ENCODE measurements at regions not wholly inside any gene's neighbourhood (a gene's known extent, or its start where the extent isn't known, plus 50 kb on each side); places are given as distances from the start of the nearest gene placed in this dataset.
A peak's percentile ranks its signal among the peaks of the same experiment; 100 is the strongest.

- H3K36me3 ChIP-seq, result no peaks in the 10 kb centered on the region
- WGBS, 4 donors, result 26 to 60% (median 40%) methylated on average over 1 of the region's 1 CpG
- no peak overlapping the region for H3K4me3 ChIP-seq
- DNase-seq (no peak), ATAC-seq (no peak)
- no peaks in the 10 kb centered on the region for H3K9me3 ChIP-seq
- H3K27ac ChIP-seq, result peak overlapping the region in 8 of 12 donors; percentile 22 to 76 (median 59)
- H3K27me3 ChIP-seq, result no peaks in the 10 kb centered on the region
- peaks cover 0 to 25% (median 6%) of the 10 kb centered on the region in 12 donors for H3K4me1 ChIP-seq
- TF ChIP-seq POLR2A (IDR thresholded peaks at IDR 0.05), result no peak
- no peak for TF ChIP-seq CTCF (IDR thresholded peaks at IDR 0.05)
- intact Hi-C loops (cut with DNase I), result loop anchor here in 1 of 10 donors (10.0 kb wide), 1 partner anchor 114 kb away; no protein-coding TSS in a partner anchor
Observed at GRCh38 chr21:35198565-35198964, 149.5 kb upstream of the RUNX1 start.

- DNase-seq (peak in 1 of 5 donors; percentile 29), ATAC-seq (peak; percentile 65 to 95 (median 80))
- Histone ChIP-seq H3K4me1 (peaks cover 0 to 19% (median 2%) of the 10 kb centered on the region in 12 donors), H3K4me3 (no peak overlapping the region), H3K36me3 (no peaks in the 10 kb centered on the region), H3K9me3 (no peaks in the 10 kb centered on the region), H3K27ac (peak overlapping the region in 8 of 12 donors; percentile 32 to 76 (median 58)), H3K27me3 (no peaks in the 10 kb centered on the region)
- no peak for TF ChIP-seq CTCF (IDR thresholded peaks at IDR 0.05)
- no peak for TF ChIP-seq POLR2A (IDR thresholded peaks at IDR 0.05)
- WGBS, 4 donors, result 42 to 52% (median 45%) methylated on average over 3 of the region's 3 CpGs
- intact Hi-C loops (cut with DNase I), result loop anchor here in 1 of 10 donors (10.0 kb wide), 1 partner anchor 113 kb away; no protein-coding TSS in a partner anchor
Observed at GRCh38 chr21:35197992-35198431, 148.9 kb upstream of the RUNX1 start.

- Histone ChIP-seq H3K9me3 (no peaks in the 10 kb centered on the region), H3K27me3 (no peaks in the 10 kb centered on the region), H3K27ac (peak overlapping the region in 7 of 12 donors; percentile 27 to 76 (median 55)), H3K36me3 (no peaks in the 10 kb centered on the region), H3K4me3 (no peak overlapping the region), H3K4me1 (peaks cover 0 to 13% (median 0%) of the 10 kb centered on the region in 12 donors)
- DNase-seq (no peak), ATAC-seq (no peak)
- intact Hi-C loops (cut with DNase I), result loop anchor here in 1 of 10 donors (10.0 kb wide), 1 partner anchor 112 kb away; no protein-coding TSS in a partner anchor
- 89 to 95% (median 92%) methylated on average over 4 of the region's 4 CpGs for WGBS, 4 donors
- TF ChIP-seq CTCF (IDR thresholded peaks at IDR 0.05), result no peak
Observed at GRCh38 chr21:35197191-35197590, 148.1 kb upstream of the RUNX1 start.

- Histone ChIP-seq H3K4me1 (peaks cover 0 to 11% (median 0%) of the 10 kb centered on the region in 12 donors), H3K36me3 (no peaks in the 10 kb centered on the region), H3K27ac (no peak overlapping the region), H3K9me3 (no peaks in the 10 kb centered on the region), H3K27me3 (no peaks in the 10 kb centered on the region), H3K4me3 (no peak overlapping the region)
- intact Hi-C loops (cut with DNase I), result loop anchor here in 1 of 10 donors (10.0 kb wide), 1 partner anchor 111 kb away; no protein-coding TSS in a partner anchor
- 79 to 89% (median 83%) methylated on average over 5 of the region's 5 CpGs for WGBS, 4 donors
- no peak for ATAC-seq
- DNase-seq, result no peak
- TF ChIP-seq CTCF (IDR thresholded peaks at IDR 0.05), result no peak
- TF ChIP-seq POLR2A (IDR thresholded peaks at IDR 0.05), result no peak
Observed at GRCh38 chr21:35196128-35196527, 147.0 kb upstream of the RUNX1 start.

Measured in heart left ventricle (tissue), 16 donors.